Stimulated activated CD8-positive, alpha-beta memory T cell treated with anti-CD3 and anti-CD28 coated beads, Interleukin-15, amount 100 ng/mL, for 48 hours (primary cell): ENCODE measurements at regions not wholly inside any gene's neighbourhood (a gene's known extent, or its start where the extent isn't known, plus 50 kb on each side); places are given as distances from the start of the nearest gene placed in this dataset.
"Not testable (repeated sequence)": the region's sequence is repeated elsewhere in the genome, so short reads cannot be mapped to it uniquely, and the experiment has no call there.

Source experiments
- DNase-seq, 2 donors: peaks; one replicate each; pipeline ENCODE4 v3.0.0-alpha.2; 2020; ENCODE audit warnings: low read depth in 2 of 2

DNA sequence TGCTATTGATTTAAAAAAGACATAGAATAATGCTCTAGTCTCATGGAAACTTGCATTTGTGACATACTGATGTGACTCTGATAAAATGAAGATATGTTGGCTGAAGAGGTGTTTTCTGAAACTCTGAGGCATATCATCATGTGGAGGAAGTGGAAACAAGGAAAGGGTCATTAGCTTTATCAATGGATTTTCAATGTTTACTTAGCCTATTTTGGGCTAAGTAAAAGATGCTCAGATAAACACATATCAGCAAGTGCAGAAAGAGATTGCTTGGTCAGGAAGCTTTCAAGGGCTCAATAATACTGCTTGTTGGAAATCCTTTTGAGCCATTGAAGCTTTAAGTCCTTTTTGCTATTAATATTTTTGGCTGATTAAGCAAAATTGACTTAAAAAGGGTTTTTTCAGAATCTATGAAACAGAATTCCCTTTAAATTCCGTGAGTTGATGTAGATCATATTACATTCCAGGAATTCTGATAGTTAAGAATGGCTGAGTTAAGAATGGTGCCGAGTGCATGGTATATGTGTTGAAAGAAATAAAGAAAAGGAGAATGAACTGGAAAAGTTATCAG lies 952.8 kb upstream of the SPRY2 start:
- DNase-seq: no peak

DNA sequence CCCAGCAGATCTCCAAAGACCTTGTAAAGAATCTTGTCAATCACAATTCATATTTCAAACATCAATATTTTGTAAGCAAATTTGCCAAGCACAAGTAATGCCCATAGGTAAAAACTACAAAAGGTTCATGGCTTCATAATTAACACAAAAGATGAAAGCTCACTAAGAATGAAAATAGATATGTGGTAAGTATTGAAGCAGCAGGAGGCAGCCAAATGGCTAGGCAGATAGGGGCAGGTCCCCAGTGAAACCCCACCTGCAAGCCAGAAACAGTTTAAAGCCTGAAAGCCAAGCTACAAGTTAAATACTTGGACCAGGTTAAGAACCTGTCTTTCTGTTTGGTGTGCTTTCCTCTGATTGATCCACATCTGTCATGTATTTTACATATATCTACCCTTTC lies 942.6 kb upstream of the SPRY2 start:
- DNase-seq: no peak

- no peak for DNase-seq
These were observed 942.1 kb upstream of the SPRY2 start for GRCh38 chr13:81283062-81283461.

GRCh38 chr13:81275666-81276258 lies 934.8 kb upstream of the SPRY2 start:
- DNase-seq: no peak

DNA sequence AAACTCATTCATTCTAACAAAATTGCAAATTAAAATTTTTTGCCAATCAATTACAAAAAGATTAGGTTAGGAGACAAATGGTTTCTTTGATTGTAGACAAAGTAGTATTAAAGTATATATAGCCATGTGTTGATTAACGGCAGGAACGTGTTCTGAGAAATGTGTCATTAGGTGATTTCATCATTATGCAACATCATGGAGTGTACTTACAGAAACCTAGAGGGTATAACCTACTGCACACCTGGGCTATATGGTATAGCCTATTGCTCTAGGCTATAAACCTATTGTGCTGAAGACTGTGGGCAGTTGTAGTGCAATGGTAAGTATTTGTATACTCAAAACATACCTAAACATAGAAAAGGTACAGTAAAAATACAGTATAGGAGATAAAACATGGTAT lies 906.8 kb upstream of the SPRY2 start:
- DNase-seq: no peak

GRCh38 chr13:81246556-81246955 lies 905.6 kb upstream of the SPRY2 start:
- no peak for DNase-seq

GRCh38 chr13:81244011-81244410 lies 903.1 kb upstream of the SPRY2 start:
- no peak for DNase-seq

GRCh38 chr13:81230386-81230785 lies 889.5 kb upstream of the SPRY2 start:
- DNase-seq: no peak

- not testable (repeated sequence) for DNase-seq
These were observed 885.9 kb upstream of the SPRY2 start for GRCh38 chr13:81226830-81227229.

GRCh38 chr13:81224209-81224833 lies 883.4 kb upstream of the SPRY2 start:
- DNase-seq: no peak

- no peak for DNase-seq
These were observed 882.9 kb upstream of the SPRY2 start for GRCh38 chr13:81223778-81224177.

DNA sequence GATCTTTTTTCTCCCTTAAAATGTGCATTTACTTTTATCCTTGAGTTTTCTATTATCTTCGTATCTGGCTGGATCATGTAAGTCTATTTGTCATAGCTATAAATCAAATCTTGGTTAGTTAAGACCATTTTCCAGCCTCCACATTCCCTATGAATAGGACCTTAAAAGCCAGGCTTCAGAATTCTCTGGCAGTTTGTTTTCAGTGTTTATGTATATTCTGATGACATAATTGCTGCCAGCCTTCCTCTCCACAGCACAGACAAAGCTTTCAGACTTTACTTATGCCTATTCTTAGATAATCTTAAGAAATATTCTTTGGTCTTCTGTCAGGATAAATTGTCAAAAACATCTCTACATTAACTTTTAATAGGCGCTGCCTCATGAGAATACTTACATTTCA lies 870.8 kb upstream of the SPRY2 start:
- DNase-seq: no peak

DNA sequence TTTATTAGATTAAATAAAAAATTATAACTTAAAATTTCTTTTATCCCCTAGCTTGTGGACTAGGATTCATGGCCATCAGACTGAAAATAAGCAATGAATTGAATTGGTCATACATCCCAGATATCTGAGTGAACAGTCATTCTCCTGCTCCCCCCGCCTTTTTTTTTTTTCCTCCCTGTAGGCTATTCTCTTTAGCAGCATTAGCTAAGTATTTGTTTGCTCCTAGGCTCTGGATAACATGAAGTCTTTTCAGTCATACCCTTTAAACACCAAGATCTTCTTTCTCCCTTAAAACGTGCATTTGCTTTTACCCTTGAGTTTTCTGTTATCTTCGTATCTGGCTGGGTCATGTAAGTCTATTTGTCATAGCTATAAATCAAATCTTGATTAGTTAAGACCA lies 866.7 kb upstream of the SPRY2 start:
- no peak for DNase-seq

GRCh38 chr13:81207231-81207630 lies 866.3 kb upstream of the SPRY2 start:
- no peak for DNase-seq

DNA sequence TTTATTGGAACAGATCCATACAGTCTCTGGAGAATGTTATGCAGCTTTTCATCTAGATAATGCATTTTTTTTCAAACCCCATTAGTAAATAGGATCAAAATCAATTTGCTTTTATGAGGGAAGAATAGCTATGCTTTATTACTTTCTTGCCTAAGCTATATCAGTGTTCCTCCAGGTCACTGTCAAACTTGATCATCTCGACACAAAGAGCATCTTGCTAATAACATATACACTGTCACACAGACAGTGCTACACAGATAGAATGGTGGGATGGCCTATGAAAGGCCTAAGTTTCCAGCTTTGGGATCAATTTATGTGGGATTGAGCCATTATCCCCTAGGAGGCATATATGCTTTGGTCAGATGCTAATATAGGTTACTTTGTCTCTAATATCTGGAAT lies 862.9 kb upstream of the SPRY2 start:
- no peak for DNase-seq

DNA sequence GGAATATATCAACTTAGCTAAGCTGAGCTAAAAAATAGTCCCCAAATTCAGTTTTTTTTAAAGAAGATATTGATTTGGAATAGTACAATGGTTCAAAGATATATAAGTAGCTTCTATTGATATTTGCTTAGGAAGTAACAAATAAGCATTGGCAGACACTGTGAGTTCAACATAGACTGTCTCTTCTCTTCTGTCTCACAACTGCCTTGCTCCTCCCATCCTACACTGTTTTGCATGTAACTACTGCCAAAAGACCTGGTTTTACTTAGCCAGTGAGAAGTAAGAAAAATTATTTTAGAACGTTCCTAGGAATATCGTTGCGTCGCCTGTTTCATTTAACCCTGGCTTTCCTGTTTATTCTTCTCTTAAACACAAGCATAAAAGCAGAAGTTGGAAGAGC lies 859.0 kb upstream of the SPRY2 start:
- DNase-seq: no peak

- DNase-seq: no peak
These were observed 857.0 kb upstream of the SPRY2 start for GRCh38 chr13:81197966-81198365.

GRCh38 chr13:81197483-81197882 lies 856.6 kb upstream of the SPRY2 start:
- DNase-seq: no peak

GRCh38 chr13:81194362-81194761 lies 853.4 kb upstream of the SPRY2 start:
- DNase-seq: no peak

- no peak for DNase-seq
These were observed 843.8 kb upstream of the SPRY2 start for GRCh38 chr13:81184556-81185265.

- DNase-seq: no peak
These were observed 831.7 kb upstream of the SPRY2 start for GRCh38 chr13:81172603-81173002.

GRCh38 chr13:81171065-81171647 lies 830.2 kb upstream of the SPRY2 start:
- no peak for DNase-seq

DNA sequence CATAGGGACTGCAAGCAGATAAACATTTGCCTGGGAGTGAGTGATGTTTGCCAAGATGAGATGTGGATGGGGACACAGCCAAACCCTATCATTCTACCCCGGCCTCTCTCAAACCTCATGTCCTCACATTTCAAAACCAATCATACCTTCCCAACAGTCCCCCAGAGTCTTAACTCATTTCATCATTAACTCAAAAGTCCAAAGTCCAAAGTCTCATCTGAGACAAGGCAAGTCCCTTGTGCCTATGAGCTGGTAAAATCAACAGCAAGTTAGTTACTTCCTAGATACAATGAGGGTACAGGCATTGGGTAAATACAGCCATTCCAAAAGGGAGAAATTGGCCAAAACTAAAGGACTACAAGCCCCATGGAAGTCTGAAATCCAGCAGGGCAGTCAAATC lies 822.9 kb upstream of the SPRY2 start:
- DNase-seq: not testable (repeated sequence)
